ENCODE measurements at regions not wholly inside any gene's neighbourhood (a gene's known extent, or its start where the extent isn't known, plus 50 kb on each side); places are given as distances from the start of the nearest gene placed in this dataset.

DNA sequence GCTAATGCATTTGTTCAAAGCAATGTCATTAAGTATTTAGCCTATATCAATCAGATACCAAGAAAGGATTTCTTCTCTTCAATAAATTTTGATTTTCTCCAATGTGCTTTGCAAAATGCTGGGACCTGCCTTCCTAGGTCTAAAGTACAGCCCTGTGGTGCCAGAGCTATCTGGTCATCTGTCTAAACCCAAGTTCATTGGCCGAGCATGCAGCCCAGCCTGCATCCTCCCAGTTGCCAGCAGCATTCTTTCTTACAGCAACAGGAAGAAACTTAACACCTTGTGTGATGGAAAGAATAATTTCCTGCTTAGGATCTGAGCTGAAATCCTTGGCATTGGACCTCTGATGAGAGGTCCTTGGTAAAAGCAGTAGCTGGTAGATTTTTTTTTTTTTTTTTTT, 310.0 kb downstream of the RBM26 start:
- TF ChIP-seq, protein P1, sequence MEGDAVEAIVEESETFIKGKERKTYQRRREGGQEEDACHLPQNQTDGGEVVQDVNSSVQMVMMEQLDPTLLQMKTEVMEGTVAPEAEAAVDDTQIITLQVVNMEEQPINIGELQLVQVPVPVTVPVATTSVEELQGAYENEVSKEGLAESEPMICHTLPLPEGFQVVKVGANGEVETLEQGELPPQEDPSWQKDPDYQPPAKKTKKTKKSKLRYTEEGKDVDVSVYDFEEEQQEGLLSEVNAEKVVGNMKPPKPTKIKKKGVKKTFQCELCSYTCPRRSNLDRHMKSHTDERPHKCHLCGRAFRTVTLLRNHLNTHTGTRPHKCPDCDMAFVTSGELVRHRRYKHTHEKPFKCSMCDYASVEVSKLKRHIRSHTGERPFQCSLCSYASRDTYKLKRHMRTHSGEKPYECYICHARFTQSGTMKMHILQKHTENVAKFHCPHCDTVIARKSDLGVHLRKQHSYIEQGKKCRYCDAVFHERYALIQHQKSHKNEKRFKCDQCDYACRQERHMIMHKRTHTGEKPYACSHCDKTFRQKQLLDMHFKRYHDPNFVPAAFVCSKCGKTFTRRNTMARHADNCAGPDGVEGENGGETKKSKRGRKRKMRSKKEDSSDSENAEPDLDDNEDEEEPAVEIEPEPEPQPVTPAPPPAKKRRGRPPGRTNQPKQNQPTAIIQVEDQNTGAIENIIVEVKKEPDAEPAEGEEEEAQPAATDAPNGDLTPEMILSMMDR (IDR thresholded peaks at IDR 0.05; ENCODE audit: borderline replicate concordance, insufficient read depth, low read depth, low read length), result no peak
- H3K4me3 ChIP-seq (ENCODE audit: low read depth, low read length), result no peak overlapping the region

DNA sequence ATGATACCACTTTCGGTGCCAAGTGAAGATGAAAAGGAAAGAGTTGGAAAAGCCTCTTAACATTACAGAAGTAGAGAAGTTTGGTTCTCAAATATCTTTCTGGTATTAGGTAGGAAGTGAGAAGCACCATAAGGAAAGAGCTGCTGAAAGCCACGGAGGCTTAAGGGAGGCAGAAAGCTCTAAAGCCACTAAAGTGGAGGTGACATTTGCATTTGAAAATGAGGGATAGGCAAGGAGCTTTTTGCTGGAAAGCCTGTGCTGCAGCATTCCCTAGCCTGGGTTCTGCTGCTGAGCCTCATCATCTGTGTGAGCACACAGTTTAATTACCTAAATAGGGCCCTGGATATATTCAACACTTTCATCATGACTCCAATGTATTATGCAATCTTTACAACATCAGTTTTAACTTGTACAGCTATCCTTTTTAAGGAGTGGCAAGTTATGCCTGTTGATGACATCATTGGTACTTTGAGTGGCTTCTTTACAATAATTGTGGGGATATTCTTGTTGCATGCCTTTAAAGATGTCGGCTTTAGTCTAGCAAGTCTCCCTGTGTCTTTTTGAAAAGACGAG, 315.4 kb downstream of the RBM26 start:
- no peak overlapping the region for H3K4me3 ChIP-seq (ENCODE audit: low read depth, low read length)
- TF ChIP-seq, protein P1 (IDR thresholded peaks at IDR 0.05; ENCODE audit: borderline replicate concordance, insufficient read depth, low read depth, low read length), result no peak

DNA sequence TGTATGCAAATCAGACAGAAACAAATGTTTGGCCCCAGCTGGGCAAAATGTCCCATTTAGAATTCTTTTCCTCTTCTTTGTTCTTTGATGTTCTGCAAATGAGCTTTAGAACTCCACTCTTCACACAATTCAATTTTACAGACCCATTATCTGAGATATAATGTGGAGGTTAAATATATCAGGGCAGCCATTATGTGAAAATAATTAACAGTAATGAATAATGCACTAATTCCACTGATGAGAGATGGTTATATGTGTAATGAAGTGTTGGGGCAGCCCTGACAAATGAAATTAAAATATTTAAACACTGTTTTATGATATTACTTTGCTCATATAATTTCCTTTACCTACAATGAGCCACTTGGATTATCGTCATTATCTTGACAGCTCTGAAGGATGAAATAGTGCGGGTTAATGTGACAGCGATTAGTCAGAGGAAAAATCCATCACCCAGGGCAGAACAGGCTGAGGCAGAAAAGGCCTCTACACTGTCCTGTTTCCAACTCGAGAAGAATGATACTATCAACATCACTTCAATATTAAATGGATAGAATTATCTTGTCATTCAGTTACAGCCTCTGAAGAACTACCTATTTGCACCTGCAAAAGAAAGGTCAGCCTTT, 321.1 kb downstream of the RBM26 start:
- no peak overlapping the region for H3K4me3 ChIP-seq (ENCODE audit: low read depth, low read length)
- TF ChIP-seq, protein P1 (IDR thresholded peaks at IDR 0.05; ENCODE audit: borderline replicate concordance, insufficient read depth, low read depth, low read length), result no peak

DNA sequence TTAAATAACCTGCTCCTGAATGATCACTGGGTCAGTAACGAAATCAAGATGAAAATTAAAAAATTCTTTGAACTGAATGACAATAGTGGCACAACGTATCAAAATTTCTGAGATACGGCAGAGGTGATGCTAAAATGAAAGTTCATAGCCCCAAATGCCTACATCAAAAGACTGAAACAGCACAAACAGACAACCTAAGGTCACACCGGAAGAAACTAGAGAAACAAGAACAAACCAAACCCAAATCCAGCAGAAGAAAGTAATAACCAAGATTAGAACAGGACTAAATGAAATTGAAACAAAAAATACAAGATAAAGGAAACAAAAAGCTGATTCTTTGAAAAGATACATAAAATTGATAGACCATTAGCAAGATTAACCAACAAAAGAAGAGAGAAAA, 324.1 kb downstream of the RBM26 start:
- no peak overlapping the region for H3K4me3 ChIP-seq (ENCODE audit: low read depth, low read length)
- TF ChIP-seq, protein P1 (IDR thresholded peaks at IDR 0.05; ENCODE audit: borderline replicate concordance, insufficient read depth, low read depth, low read length), result no peak

DNA sequence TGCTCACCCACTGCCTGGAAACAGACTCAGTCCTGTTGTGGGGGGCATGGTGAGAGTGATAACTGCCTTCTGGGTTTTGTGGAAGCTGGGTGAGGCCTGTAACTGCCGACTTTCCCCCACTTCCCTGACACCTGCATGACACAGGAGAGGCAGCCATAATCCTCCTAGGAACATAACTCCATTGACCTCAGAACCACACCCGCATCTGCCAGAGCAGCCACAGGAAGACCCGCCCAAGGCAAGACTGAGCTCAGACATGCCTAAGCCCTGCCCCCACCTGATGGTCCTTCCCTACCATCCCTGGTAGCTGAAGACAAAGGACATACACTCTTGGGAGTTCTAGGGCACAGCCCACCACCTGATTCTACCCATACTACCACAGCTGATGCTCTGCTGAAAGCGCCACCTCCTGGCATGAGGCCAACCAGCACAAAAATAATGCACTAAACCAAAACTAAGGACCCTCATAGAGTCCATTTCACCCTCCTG, 326.7 kb downstream of the RBM26 start:
- TF ChIP-seq, protein P1 (IDR thresholded peaks at IDR 0.05; ENCODE audit: borderline replicate concordance, insufficient read depth, low read depth, low read length), result no peak
- H3K4me3 ChIP-seq (ENCODE audit: low read depth, low read length), result no peak overlapping the region

DNA sequence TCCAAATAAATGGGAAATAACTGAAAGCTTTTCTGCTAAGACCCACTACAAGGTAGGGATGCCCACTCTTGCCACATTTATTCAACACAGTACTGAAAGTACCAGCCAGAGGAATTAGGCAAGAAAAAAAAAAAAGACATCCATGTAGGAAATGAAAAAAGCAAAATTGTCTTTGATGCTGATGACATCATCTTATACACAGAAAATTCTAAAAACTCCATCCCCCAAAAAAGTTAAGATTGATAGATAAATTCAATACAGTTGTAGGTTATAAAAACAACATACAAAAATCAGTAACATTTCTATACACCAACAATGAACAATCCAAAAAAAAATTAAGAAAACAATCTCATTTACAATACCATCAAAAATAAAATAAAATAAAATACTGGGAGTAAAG, 330.4 kb downstream of the RBM26 start:
- TF ChIP-seq, protein P1 (IDR thresholded peaks at IDR 0.05; ENCODE audit: borderline replicate concordance, insufficient read depth, low read depth, low read length), result no peak
- no peak overlapping the region for H3K4me3 ChIP-seq (ENCODE audit: low read depth, low read length)

DNA sequence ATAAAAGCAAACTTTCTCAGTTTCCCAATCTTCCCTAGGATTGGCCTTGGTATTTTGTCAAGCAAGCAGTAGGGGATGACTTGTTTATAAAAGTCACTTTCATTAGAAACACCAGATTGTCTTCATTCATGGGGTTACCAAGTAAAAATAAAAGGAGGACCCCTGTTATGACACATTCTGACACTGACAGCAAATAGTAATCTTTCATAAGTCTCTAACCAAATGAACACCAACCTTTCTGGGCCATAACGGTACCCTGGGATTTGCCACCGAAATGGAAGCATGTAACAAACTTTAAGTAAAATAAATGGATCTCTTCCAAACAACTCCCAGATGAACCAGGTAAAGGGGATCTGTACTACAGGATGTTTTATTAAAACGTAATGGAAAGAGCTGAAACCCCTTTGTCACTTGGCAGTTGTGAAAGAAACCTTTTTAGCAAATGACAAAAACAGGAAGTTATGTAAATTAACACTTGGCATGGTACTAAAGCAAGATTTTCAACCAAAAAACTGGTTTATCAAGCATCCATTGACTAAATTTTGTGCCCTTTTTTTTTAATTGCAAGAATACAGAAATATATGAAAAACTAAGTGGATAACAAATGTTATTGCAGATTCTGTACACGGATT, 335.6 kb downstream of the RBM26 start:
- no peak overlapping the region for H3K4me3 ChIP-seq (ENCODE audit: low read depth, low read length)
- TF ChIP-seq, protein P1 (IDR thresholded peaks at IDR 0.05; ENCODE audit: borderline replicate concordance, insufficient read depth, low read depth, low read length), result no peak

Measured in GM12875 (cell line).